GM18868 (cell line): ENCODE measurements at regions not wholly inside any gene's neighbourhood (a gene's known extent, or its start where the extent isn't known, plus 50 kb on each side); places are given as distances from the start of the nearest gene placed in this dataset.

Experiments used
- ATAC-seq: cut with Tn5 transposase; IDR thresholded peaks from one replicate; pipeline ENCODE4 v1.9.1; 2021; ENCODE audit warnings: mild to moderate bottlenecking, moderate library complexity; ENCODE audit not compliant: unreplicated experiment

- ATAC-seq, result no peak
Observed at GRCh38 chr2:186431306-186431705, 54.8 kb upstream of the ZC3H15 start.

DNA sequence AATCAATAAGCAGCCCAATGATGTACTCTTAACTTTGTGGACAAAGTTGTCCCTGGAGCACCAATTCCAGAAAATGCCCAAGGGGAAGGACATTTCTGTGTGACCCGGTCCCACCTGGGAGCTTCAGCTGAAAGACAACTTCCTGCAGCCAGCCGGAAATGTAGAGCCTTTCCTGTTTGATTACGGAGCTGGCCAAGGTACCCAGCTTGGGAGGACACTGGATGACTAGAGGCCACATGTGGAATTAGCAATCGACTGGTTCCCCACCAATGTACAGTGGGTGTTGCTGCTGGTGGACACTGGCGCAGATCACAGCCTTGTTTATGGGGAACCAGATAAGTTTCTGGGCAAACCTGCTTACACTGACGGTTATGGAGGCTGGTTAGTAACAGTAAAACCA is 53.0 kb upstream of the ZC3H15 start:
- ATAC-seq, result no peak

DNA sequence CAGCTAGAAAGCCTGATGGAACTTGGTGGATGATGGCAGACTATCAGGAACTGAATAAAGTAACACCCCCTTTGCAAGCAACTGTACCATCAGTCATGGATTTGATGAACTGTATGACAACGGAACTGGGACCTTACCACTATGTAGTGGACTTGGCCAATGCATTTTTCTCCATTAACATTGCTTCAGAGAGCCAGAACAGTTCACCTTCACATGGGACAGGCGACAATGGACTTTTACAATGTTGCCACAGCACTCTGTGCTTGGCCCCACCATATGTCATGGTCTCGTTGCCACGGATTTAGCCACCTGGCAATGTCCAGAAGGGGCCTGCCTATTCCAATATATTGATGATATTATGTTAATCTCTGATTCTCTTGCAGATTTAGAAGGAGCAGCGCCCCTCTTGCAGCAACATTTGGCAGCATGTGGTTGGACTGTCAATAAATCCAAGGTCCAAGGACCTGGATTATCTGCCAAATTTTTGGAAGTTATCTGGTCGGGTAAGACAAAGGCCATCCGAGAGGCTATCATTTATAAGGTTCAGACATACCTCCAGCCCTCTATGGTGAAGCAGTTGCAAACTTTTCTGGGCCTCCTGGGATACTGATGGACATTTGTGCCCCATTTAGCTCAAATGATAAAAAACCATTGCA is 52.2 kb upstream of the ZC3H15 start:
- no peak for ATAC-seq
